GM19467 (cell line): ENCODE measurements at regions not wholly inside any gene's neighbourhood (a gene's known extent, or its start where the extent isn't known, plus 50 kb on each side); places are given as distances from the start of the nearest gene placed in this dataset.
A peak's percentile ranks its signal among the peaks of the same experiment; 100 is the strongest.

Experiments used
- ATAC-seq: cut with Tn5 transposase; IDR thresholded peaks from one replicate; pipeline ENCODE4 v1.9.1; 2021; ENCODE audit warnings: mild to moderate bottlenecking, moderate library complexity; ENCODE audit not compliant: unreplicated experiment

DNA sequence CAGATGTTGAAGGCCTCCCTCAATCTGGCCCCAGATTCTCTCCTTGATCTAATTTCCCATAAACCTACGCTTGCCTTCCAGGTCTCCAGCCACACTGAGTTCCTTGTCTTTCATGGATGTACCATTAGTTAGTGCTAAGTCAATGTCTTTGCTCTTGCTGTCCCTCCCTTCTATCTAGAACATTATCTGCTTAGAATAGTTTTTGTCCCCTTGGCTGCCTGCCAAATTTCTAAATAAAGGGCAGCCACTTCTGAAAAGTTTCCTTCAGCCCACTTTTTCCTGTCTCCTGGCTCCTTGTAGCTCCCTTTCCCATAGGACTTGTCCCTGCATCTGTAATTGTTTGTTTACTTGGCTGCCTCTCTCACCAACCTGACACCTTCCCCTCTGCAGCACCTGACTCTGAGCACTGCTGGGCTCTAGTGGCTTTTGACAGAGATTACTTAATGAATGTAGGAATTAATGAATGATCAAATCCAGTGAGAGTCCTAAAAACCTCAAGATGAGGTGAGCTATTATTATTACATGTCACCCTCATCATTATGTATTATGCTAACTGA, 58.3 kb downstream of the CXCL12 start:
- ATAC-seq, result no peak

DNA sequence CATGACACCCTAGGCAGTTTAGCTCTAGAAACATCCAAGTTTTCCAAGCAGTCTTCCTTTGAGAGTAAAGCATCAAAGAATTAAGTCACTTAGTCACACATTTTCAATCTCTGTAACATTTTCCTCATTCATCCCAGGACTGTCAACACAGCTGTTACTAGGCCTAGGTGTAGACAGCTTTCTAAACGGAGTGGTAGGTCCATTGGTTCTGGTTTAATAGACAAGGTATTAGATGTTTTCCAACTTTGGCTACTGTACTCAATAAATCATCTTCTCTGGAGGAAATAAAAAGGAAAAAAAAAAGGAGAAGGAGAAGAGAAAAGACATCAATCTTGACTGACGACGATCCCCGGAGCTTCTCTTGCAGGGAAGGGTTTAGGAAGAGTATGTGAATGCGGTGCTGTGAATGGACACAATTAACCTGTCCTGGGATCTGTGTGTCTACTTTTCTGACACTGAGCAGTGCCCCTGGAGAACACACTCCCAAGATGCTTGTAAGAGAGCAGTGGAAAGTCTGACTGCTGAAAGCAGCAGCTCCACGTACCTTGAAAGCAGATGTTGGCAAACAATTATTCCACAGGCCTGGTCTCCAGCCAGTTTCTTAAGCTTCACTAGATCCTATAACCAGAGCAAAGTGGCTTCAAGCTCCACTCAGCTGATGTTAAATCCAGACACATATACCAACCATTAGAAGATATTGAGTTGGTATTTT, 59.1 kb downstream of the CXCL12 start:
- no peak for ATAC-seq

DNA sequence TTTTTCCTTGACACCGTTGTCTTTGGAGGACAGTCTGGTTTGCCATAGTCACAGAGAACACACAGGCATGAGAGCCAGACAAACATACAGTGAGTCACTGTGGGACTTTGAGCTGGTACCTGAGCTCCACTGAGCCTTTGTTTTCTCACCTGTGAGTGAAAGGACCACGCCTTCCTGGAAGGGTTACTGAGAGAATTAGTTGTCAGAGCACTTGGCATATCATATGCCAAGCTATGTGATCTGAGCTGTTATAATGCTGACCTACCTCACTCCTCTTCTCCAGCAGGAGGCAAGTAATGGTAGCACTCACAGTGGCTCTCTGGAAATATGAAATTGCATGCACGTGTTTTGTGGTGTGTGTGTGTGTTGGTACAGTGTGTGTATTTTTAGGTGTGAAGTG, 59.7 kb downstream of the CXCL12 start:
- no peak for ATAC-seq

DNA sequence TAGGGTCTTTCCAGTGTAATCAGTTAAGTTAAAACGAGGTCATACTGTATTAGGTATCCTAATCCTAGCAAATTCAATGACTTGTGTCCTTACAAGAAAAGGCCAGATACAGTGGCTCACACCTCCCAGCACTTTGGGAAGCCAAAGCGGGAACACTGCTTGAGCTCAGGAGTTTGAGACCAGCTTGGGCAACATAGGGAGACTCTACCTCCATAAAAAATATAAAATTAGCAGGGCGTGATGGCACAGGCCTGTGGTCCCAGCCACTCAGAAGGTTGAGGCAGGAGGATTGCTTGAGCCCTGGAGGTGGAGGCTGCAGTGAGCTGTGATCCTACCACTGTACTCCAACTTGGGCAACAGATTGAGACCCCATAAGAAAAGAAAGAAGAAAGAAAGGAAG, 61.1 kb downstream of the CXCL12 start:
- no peak for ATAC-seq

DNA sequence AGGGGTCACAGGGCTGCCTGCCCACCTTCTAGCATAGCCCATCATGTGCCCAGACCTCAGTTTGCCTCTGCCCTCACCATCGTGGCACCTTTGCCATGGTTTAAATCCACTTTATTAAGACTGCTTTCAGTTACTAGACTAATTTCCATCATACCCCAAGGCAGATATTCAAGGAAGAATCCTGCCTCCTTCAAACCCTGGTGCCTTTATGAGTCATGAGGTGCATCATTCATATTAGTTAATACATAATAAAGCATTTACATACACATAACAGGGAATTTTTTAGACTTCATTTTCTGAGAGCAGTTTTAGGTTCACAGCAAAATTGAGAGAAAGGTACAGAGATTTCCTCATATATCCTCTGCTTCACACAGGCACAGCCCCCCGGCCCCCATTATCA, 62.8 kb downstream of the CXCL12 start:
- no peak for ATAC-seq

DNA sequence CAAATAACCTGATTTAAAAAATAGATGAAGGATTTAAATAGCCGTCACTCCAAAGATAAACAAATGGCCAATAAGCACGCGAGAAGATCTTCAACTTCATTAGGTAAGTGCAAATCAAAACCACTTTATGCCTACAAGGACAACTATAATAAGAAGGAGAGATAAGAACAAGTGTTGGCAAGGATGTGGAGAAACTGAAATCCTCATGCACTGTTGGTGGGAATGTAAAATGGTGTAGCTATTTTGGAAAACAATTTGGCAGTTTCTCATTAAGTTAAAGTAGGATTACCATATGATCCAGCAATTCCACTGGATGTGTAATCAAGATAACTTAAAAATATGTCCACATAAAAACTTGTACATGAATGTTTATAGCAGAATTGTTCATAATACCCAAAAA, 64.1 kb downstream of the CXCL12 start:
- ATAC-seq, result no peak

DNA sequence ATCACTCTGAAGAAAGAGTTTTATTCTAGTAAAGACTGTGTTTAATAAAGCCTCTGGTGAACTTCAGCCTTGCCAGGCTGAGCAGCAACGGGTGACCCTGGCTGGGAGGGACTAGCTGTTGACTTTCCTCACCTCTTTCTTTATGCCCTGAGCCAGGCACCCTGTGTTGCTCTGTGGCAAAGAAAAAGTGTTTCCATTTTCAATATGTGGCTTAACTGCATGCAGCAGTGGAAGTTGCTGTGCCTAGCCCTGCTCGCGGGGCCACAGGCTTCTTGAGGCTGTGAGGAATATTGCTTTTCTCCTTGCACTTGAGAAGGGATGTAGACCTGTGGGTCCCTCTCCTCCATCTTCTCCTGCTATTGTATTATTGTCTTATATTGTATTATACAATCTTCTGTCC, 67.0 kb downstream of the CXCL12 start:
- no peak for ATAC-seq

DNA sequence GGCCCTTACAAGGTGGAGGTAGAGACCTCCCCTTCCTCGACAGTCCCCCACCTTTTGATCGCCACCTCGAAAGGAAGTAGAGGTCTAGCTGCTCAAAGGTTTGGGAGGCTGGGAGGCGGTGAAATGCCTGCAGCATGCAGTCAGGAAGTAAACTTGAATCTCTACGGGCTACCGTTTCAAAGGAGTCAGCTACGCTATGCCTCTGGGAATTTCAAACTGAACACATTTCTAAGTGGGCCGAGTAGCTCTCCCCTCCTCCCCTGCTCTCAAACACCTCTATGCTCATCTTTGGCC, 68.0 kb downstream of the CXCL12 start:
- ATAC-seq, result no peak

DNA sequence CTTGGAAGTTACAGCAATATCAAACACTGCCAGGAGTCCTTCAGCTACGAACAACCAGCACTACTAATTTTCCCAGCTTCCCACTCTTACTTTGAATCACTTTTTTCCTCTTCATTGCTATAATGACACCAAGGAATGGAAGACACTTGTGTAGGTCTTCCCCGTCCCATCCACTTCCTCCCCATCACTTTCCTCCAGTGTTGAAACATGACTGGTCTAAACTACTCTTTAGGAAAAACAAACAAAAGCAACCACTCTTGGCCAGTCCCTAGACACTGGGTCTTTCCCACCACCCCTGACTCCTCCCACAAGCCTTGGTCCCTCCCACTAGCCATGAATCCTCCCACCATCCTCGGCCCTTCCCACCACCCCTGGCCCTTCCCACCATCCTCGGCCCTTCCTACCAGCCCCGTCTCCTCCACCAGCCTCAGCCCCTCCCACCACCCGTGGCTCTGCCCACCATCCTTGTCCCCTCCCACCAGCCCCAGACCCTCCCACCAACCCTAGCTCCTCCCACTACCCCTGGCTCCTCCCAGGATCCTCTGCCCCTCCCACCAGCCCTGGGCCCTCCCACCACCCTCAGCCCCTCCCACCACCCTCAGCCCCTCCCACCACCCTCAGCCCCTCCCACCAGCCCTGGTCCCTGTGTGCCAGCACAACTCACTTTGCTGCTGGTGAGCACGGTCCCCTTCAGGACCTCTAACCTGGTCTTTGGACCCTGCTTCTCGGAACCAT, 68.5 kb downstream of the CXCL12 start:
- no peak for ATAC-seq

DNA sequence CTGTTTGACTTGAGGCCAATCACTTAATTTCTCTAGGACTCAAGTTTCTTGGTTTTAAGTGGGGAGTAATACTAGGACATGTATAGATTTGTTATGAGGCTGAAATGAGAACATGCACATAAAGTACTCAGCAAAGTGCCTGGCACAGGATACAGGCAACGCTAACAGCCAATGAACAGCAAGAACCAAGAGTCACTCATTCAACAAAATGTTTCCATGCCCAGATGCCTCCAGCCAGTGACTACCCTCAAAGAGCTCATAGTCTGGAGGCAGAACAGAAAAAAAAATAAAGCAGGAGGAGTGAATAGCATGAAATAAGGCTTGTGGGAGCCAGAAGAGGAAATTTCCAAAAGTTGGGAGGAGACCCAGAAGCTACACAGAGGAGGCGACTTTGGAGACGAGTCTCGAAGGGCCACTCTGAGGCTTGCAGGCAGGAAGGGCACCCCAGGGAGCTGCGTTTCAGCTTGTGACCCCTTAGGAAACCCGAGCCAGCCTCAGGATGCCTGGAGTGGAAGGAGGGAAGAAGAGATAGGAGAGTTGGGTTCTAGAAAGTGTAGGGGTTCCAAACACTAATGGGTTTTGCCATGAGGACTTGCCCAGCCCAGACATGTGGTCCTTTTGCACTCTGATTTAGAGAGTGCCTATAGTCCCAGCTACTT, 70.0 kb downstream of the CXCL12 start:
- ATAC-seq, result no peak

DNA sequence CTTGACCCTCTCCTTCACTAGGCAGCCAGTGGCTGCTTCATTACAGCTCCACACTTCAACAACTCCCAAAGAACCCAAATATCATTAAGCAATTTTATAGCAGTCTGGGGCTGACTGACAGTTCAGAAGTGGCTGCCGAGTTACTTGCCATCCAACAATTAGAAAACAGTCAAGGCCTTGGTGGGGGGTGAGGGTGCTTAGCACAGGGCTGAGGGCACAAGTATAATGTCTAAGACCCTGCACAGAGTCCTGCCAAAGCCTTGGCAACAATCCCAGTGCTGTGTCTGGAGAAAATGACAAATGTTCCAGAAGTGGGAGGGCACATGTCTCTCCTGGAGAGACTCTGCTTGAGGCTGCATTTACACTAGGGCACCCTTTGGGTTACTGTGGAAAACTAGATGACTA, 71.1 kb downstream of the CXCL12 start:
- ATAC-seq, result no peak

DNA sequence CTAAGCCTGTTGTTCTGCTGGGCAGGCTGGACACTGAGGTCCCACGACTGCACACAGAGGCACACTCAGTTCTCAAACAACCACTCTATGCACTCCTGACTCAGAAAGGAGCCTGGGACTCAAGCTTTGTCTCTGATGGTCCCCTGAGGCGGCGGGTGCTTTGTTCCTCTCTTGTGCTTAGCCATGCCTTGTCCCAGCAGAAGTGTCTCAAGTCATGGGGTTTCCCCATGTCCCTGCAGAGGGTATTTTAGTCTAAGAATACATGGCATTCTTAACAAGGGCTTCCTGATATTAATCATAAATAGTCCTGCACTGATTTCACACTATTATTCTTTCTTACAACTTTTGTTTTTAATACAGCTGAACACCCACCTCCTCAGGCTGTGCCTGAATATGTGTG, 72.5 kb downstream of the CXCL12 start:
- no peak for ATAC-seq

DNA sequence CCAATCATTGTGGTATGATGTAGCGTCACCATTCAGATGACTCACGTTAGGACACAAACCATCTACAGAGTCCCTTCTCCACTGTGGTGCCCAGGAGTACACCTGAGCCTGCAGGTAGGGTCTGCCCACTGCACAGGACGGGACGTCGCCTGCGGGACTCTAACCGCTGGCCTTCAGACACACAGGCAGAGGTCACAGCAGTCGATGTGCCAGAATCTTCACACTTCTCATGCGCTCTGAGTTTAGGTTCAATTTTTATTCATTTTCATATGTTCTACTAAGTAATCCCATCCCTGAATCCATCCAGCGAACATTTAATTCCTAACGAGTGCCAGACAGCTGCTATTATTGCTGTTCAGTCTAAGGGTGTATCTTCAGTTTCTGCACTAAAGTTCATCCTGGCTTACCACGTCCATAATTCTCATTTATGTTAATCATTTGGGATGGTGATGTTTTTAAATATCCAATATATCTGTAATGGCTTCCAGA, 73.3 kb downstream of the CXCL12 start:
- ATAC-seq, result no peak

DNA sequence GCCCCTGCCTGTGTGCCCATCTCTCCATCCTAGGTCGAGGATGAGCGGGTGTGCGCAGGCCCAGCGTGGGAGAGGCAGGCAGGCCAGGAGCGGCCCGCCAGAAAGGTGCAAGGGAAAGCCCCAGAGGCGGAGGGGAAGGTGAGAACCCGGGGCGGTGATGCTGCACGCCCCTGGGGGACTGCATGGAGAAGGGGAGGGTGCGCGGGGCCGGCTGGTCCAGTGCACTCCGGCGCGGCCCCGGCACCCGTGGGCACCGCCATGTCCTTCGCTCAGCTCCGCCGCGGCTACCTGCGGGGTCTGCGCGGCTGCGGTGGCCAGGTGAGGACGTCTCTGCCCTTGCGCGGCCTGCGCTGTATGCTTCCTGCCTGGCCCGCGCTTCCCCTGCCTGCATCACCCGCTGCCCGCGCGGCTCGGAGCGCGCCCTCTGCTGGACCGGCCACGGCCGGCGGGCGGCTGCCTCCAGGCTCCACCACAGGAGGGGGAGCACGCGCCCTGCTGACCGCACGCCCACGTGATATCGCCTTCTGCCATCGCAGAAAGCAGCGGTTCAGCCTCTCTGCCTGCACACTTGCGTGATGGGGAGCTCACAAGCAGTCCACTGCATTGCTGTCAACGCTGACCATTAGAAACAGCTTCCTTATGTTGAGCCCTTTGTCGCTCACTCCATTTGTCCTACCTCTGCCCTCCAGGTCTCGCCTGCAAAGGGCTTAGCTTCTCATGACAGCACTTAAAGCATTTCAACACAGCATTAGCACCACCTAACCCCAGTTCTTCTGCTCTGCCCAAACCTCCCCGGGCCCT, 73.9 kb downstream of the CXCL12 start:
- ATAC-seq, result peak; percentile 88

DNA sequence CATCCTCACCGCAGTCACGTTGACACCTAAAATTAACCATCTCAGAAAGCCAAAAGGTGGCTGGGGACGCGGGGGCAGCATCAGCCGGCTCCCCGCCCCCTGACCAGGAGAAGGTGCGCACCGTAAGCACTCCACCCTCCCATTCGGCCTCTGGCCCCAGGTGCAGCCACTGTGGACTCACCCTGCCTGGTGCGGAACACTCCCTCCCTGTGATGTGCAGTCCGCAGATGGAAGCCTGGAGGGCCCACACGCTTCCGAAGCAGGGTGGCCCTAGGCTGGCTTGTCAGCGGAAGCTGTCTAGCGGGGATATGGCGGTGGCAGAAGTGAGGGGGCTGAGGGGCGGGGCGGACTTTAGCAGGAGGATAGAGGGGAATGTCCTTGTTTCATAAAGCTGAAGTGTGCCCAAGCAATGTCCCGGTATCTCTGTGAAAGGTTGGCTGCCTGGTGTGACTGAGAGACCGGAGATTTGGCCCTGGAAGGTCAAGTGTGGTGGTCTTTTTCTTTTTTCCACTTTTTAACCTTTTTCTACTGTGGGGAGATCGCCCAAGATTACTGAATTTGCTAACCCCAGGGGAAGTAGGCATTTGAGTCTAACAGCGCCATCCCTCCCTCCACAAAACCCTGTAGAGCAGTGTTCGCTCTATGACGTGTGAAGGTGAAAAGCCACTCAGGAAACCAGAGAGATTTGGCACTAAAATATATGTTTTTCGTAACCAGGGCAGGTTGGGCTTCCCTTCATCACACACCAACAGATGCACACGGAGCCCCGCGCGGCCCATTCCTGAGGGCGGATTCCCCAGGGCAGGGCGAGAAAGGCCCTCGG, 74.7 kb downstream of the CXCL12 start:
- ATAC-seq, result no peak

DNA sequence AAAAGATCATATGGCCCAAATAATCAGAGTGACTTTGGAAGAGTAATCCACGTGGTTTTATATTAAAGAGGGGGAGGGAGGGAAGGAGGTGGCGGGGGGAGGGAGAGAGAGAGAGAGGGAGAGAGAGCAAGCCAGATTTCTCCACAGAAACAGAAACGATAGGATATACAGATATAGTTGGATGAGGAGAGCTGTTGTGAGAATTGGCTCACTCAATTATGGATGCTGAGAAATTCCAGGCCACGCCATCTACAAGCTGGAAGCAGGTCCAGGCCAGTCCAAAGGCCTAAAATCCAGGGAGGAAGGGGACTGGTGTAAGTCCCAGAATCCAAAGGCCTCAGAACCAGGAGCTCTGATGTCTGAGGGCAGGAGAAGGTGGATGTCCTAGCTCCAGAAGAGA, 75.5 kb downstream of the CXCL12 start:
- no peak for ATAC-seq

DNA sequence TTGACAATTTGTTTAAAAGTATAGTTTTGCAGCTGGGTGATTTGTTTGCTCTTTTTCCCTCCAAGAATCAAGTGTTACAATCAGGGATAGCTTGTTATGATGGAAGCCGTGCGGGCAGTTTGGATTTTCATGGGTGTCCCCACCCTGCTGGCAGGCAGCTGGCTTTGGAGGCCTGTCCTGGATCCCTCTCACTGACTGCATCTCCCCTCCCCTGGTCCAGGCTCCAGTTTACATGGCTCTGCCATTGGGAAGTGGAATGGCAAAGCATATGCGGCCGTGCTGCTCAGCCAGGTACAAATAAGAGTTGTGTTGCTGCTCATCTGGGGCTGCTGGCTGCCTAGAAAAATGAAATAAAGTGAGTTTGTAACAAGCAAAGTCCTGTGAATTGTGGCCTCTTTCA, 76.0 kb downstream of the CXCL12 start:
- no peak for ATAC-seq

DNA sequence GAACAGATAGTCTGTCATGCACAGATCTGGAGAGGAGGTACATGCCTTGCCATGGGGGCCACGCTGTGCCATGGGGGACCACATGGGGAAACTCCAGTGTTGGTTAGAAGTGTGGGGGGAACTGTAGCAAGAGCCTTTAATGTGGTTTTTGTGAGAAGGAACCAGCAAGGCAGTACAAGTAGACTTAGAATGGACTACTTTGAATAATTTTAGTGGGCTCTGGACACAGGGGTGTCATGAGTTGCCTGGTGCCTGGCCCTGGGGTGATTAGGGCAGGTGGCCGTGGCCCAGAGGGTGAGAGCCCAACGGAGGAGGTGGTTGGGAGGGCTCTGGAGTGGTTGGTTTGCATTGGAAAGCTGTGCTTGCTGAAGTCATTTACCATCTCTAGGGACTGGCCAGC, 77.2 kb downstream of the CXCL12 start:
- no peak for ATAC-seq

DNA sequence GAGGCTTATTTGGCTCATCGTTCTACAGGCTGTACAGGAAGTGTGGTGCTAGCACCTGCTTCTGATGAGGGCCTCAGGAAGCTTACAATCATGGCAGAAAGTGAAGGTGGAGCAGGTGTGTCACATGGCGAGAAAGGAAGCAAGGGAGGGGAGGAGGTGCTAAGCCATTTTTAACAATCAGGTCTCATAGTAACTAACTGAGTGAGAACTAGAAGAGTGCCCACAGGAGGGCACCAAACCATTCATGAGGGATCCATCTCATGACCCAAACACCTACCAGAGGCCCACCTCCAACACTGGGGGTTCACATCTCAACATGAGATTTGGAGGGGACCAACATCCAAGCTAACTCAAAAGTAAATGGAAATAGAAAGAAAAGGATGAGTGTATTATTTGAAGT, 78.1 kb downstream of the CXCL12 start:
- no peak for ATAC-seq

DNA sequence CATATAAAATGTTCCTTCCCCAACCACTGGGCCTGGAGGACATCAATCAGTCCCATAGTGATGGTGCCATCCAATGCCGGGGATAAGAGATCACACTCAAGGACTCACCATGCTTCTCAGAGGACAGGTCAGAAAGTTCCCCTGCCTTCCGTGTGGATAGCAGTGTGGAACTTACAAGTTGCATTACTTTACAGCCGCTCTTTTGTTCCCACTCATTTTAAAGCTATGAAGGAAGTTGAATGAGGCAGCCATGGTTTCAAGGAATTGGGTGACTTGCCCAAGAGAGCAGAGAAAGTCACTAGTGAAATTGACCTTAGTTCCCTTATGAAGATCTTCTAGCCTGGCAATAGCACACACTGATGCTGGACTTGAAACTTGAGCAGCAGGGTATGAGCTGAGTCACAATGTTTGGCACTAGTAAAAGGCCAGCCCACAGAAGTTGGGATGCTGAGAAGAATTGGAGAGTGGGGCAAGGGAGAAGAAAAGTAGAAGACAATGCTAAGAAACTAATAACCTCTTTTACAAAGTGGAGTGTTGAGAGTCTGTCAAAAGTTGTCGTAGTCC, 78.7 kb downstream of the CXCL12 start:
- ATAC-seq, result no peak
